ENCODE measurements at regions not wholly inside any gene's neighbourhood (a gene's known extent, or its start where the extent isn't known, plus 50 kb on each side); places are given as distances from the start of the nearest gene placed in this dataset.

DNA sequence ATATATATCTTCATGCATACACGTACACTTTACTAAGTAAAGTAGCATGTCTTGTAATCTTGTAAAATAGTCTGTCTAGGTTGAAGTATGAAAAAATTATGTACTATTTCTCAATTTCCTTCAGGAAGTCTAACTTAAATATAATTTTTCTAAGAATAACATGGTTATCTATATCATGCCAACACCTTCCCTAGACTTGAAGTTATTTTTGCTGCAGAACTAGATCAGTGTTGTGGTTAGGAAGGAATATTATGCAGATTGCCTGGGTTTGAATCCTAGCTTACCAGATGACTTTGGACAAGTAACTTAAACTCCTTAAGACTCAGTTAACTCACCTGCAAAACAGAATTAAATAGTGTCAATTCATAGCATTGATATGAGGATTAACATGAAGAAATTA lies 142.2 kb upstream of the SEMA3A start:
- WGBS, 3 donors, result 82 to 100% (median 97%) methylated on average over 1 of the region's 1 CpG
- no peak for DNase-seq
- intact Hi-C loops (cut with DNase I), result no loop called here
- Histone ChIP-seq H3K36me3 (ENCODE audit: insufficient read depth in 1 of 2, low read depth in 1 of 2) (no peaks in the 10 kb centered on the region), H3K4me3 (no peak overlapping the region), H3K27me3 (ENCODE audit: insufficient read depth in 3 of 3, low read length in 2 of 3) (no peaks in the 10 kb centered on the region), H3K9me3 (no peaks in the 10 kb centered on the region), H3K27ac (no peak overlapping the region), H3K4me1 (no peaks in the 10 kb centered on the region)
- ATAC-seq, result no peak
- TF ChIP-seq, protein P1, sequence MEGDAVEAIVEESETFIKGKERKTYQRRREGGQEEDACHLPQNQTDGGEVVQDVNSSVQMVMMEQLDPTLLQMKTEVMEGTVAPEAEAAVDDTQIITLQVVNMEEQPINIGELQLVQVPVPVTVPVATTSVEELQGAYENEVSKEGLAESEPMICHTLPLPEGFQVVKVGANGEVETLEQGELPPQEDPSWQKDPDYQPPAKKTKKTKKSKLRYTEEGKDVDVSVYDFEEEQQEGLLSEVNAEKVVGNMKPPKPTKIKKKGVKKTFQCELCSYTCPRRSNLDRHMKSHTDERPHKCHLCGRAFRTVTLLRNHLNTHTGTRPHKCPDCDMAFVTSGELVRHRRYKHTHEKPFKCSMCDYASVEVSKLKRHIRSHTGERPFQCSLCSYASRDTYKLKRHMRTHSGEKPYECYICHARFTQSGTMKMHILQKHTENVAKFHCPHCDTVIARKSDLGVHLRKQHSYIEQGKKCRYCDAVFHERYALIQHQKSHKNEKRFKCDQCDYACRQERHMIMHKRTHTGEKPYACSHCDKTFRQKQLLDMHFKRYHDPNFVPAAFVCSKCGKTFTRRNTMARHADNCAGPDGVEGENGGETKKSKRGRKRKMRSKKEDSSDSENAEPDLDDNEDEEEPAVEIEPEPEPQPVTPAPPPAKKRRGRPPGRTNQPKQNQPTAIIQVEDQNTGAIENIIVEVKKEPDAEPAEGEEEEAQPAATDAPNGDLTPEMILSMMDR (IDR thresholded peaks at IDR 0.05), result no peak

DNA sequence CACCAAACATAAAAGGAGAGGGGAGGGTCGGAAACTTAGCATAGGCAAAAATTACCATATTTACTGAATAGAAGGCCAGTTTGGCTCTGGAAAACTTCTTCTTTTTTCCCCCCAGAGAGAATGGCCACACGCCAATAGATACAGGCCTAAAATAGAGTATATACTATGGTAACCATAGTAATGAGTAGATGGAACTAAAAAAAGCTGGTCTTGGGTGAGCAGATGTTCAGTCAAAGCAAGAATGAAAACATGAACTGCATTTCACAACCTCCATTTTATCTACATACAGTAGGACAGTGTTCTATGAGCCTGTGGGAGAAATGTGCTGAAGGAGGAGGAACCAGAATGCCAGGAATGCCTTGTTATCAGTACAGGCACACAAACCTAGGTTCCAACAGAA lies 141.7 kb upstream of the SEMA3A start:
- Histone ChIP-seq H3K27ac (no peak overlapping the region), H3K27me3 (ENCODE audit: insufficient read depth in 3 of 3, low read length in 2 of 3) (no peaks in the 10 kb centered on the region), H3K4me3 (no peak overlapping the region), H3K4me1 (no peaks in the 10 kb centered on the region), H3K36me3 (ENCODE audit: insufficient read depth in 1 of 2, low read depth in 1 of 2) (no peaks in the 10 kb centered on the region), H3K9me3 (no peaks in the 10 kb centered on the region)
- ATAC-seq, result no peak
- intact Hi-C loops (cut with DNase I), result no loop called here
- TF ChIP-seq, protein P1 (IDR thresholded peaks at IDR 0.05), result no peak
- DNase-seq, result no peak
- 62 to 68% (median 66%) methylated on average over 2 of the region's 2 CpGs for WGBS, 3 donors

DNA sequence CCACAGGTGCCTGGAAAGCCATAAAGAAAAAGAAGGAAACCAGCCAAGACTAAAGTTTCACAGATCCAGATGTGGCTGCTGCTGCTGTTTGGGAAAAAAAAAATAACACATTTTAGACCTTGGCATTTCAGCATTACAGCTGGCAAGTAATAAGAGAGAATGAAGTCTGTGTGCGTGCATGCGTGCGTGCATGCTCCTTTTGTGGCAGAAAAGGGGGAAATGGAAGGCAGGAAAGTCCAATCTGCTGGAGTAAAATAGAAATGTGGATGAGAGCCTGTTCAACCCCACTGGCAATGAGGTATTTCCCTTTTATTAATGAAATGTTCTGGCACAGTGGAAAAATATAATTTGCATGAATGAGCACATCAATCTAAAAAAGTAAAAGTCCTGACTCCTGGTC lies 137.0 kb upstream of the SEMA3A start:
- H3K4me3 ChIP-seq, result no peak overlapping the region
- no peak for ATAC-seq
- H3K27ac ChIP-seq, result no peak overlapping the region
- intact Hi-C loops (cut with DNase I), result loop anchor here in 1 of 2 donors (5.0 kb wide), 1 partner anchor 686 kb away; no protein-coding TSS in a partner anchor
- no peaks in the 10 kb centered on the region for H3K27me3 ChIP-seq (ENCODE audit: insufficient read depth in 3 of 3, low read length in 2 of 3)
- TF ChIP-seq, protein P1 (IDR thresholded peaks at IDR 0.05), result no peak
- no peaks in the 10 kb centered on the region for H3K4me1 ChIP-seq
- DNase-seq, result no peak
- H3K9me3 ChIP-seq, result no peaks in the 10 kb centered on the region
- 23 to 33% (median 29%) methylated on average over 3 of the region's 3 CpGs for WGBS, 3 donors
- H3K36me3 ChIP-seq (ENCODE audit: insufficient read depth in 1 of 2, low read depth in 1 of 2), result no peaks in the 10 kb centered on the region

DNA sequence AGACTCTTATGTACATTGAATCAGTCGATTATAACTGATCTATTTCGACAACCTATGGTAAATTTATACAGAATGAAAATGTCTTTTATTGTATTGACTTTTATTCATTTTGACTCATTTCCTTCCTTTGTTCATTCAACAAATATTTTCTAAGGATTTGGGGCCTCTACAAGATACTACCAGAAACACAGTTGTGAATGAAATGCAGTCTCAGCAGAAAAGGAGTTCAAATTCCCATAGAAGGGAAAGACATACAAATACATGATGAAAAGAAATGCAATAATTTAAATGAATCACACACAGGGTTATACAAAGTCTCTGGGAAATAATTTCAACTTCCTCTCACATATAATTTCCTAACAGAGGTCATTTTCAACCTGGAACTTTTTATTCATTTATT lies 134.0 kb upstream of the SEMA3A start:
- TF ChIP-seq, protein P1 (IDR thresholded peaks at IDR 0.05), result no peak
- Histone ChIP-seq H3K36me3 (ENCODE audit: insufficient read depth in 1 of 2, low read depth in 1 of 2) (no peaks in the 10 kb centered on the region), H3K9me3 (no peaks in the 10 kb centered on the region), H3K27me3 (ENCODE audit: insufficient read depth in 3 of 3, low read length in 2 of 3) (no peaks in the 10 kb centered on the region), H3K4me3 (no peak overlapping the region), H3K27ac (no peak overlapping the region), H3K4me1 (no peaks in the 10 kb centered on the region)
- ATAC-seq (no peak), DNase-seq (no peak)
- 89 to 94% (median 94%) methylated on average over 2 of the region's 2 CpGs for WGBS, 3 donors
- intact Hi-C loops (cut with DNase I), result no loop called here

DNA sequence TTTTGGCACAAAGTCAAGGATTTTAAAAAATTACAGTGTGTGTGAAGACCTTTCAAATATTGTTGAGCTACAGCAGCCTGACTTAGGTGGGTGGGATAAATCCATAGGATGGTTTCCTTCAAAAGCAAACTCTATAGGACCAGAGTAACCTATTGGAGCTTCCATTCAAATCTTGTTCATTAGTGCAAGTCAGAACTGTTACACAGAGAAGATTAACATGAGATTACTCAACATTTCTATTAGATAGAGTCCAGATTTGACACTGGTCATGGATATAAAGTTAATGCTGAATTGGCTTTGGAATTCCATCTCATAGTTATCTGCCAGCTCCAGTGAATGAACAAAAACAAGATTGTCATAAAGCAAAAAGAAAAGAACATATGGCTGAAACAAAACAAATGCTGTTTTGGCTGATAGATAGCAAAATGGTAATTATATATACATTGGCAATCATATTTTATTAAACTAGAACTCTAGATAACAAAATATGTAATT lies 129.6 kb upstream of the SEMA3A start:
- Histone ChIP-seq H3K4me1 (no peaks in the 10 kb centered on the region), H3K27me3 (ENCODE audit: insufficient read depth in 3 of 3, low read length in 2 of 3) (no peaks in the 10 kb centered on the region), H3K27ac (no peak overlapping the region), H3K9me3 (no peaks in the 10 kb centered on the region), H3K4me3 (no peak overlapping the region), H3K36me3 (ENCODE audit: insufficient read depth in 1 of 2, low read depth in 1 of 2) (no peaks in the 10 kb centered on the region)
- TF ChIP-seq, protein P1 (IDR thresholded peaks at IDR 0.05), result no peak
- ATAC-seq, result no peak
- intact Hi-C loops (cut with DNase I), result no loop called here
- no peak for DNase-seq
